HG03378 (cell line): ENCODE measurements at regions not wholly inside any gene's neighbourhood (a gene's known extent, or its start where the extent isn't known, plus 50 kb on each side); places are given as distances from the start of the nearest gene placed in this dataset.

Experiments used
- ATAC-seq: cut with Tn5 transposase; IDR thresholded peaks from one replicate; pipeline ENCODE4 v1.9.1; 2021; ENCODE audit warnings: mild to moderate bottlenecking, moderate library complexity; ENCODE audit not compliant: unreplicated experiment

DNA sequence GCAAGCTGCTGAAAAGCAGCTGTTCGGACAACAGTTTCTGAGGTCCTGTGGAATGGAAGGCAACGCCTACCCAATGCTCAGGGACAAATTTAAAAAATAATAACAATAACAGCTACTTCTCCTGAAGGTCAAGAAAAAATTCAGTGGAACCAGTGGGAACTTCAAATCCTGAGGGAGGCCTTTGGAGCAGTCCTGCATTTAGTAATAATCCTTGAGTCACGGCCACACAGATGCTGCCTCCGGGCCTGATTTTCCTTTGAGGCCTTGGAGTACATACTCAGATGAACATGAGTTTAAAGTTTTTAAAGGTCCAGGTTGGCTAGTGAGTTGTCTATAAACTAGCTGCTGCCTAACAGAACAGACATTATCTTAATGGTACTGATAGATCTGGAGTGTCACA lies 268.0 kb downstream of the MSRB3 start:
- ATAC-seq: no peak

DNA sequence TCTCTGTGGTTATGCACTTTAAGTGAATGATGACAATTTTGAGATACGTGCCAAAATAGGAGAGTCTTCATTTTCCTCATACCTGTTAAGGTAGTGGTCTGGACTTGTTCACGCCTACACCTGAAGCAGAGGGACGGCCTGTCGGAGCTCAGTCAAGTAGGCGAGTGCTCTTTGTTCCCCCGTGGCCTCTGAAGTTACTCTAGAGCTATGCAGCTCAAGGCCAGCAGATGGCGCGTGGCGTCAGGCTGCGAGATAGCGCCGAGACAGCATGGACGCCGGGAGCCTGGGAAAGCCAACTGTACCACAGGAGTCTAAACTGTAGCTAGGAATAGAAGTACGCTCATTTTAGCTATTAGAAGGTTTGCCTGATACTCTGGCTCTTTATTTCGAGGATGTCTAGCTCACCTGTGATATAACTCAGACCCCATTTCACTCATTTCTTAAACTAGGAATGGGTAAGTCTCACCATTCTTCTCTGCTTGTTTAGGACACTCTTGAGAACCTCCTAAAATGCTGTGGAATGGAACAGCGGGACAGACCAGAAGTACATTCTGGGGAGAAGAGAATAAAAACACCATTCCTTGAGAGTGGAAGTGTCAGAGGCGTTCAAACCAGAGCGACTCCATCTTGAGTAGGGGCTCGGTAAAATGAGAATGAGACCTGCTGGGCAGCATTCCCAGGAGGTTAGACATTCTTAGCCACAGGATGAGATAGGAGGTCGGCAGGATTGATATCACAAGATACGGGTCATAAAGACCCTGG lies 267.4 kb upstream of the HMGA2 start:
- peak; percentile 97 for ATAC-seq

DNA sequence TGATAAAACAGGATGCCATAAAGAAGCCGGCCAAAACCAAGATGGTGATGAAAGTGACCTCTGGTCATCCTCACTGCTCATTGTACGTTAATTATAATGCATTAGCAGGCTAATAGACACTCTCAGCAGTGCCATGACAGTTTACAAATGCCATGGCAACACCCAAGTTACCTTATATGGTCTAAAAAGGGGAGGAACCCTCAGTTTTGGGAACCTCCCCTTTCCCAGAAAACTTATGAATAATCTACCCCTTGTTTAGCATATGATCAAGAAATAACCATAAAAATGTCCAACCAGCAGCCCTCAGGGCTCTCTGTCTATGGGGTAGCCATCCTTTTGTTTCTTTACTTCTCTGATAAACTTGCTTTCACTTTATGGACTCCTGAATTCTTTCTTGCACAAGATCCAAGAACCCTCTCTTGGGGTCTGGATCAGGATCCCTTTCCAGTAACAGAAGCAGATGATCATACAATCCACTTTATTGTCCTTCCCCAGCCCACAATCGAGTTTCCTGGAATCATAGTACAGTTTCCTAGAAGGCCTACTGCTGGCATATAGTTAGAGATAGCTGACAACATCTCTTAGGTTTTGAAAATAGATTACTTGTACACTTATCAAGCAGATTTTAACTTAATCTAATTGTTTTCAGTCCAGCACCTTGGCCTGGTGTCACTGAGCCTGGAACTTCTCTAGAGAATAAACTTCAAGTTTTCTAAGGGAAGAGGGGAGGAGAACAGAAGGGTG lies 266.7 kb upstream of the HMGA2 start:
- ATAC-seq: no peak

- no peak for ATAC-seq
These were observed 264.0 kb upstream of the HMGA2 start for GRCh38 chr12:65560286-65560685.

GRCh38 chr12:65561798-65562382 lies 262.4 kb upstream of the HMGA2 start:
- ATAC-seq: no peak

DNA sequence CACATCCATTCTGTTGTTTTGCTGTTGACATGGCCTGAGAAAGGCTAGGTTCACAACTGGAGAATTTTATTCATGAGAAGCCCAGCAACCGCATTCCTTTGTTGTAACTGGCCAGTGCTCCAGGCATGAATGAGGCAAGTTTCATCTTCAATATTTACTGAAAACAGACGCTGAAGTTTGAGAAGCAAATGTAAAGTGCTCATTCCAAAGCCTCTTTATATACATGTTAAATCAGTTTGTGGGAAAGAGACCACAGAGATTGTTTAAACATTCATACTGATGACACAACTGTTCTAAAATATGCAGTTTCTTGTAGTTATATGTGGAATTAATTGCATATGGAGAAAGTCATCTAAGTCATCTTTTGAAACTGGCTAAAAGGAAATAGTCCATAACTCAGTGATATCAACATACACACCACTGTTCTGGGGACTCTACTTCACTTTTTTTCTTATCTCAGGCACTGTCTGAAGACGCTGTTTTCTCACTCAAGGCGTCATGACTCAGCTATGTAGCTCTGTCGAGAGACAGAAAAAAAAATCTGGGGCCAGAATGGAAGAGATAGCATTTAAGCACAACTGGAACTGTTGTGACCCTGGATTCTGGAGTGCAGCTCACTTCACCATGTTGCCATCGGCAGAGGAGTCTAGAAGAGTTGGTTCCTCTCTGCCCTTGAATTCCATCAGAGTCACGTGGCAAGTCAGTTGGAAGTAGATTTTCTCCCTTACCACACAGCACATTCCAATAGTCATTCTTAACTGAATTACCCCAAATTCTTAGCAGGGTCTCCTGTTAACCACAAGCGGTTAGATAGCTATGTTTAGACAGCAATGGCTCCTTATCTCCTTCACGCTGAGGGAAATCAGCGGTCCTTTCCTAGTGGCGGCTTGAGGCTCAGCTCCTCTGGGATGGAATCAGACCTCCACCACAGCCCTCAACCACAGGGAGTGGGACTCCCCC lies 258.4 kb upstream of the HMGA2 start:
- no peak for ATAC-seq

GRCh38 chr12:65566751-65567150 lies 257.5 kb upstream of the HMGA2 start:
- ATAC-seq: no peak

DNA sequence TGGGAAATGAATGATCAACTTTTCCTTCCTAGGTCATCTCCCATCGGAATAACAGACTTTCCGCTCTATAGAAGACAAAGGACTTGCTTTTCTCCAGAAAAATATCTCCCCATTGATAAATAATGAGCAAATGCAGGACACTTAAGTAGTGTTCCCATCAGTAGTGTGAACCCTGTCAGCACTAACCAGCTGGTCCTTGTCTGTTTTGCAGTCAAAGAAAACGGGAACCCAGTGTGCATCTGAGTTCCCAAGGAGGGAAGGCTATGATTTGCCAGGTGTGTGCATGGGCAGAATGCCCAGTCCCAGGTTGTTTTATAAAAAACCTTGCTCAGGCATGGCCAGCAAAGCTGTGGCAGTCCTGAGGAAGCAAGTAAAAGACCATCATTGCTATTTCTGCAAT lies 256.5 kb upstream of the HMGA2 start:
- no peak for ATAC-seq

GRCh38 chr12:65568517-65568916 lies 255.8 kb upstream of the HMGA2 start:
- no peak for ATAC-seq

DNA sequence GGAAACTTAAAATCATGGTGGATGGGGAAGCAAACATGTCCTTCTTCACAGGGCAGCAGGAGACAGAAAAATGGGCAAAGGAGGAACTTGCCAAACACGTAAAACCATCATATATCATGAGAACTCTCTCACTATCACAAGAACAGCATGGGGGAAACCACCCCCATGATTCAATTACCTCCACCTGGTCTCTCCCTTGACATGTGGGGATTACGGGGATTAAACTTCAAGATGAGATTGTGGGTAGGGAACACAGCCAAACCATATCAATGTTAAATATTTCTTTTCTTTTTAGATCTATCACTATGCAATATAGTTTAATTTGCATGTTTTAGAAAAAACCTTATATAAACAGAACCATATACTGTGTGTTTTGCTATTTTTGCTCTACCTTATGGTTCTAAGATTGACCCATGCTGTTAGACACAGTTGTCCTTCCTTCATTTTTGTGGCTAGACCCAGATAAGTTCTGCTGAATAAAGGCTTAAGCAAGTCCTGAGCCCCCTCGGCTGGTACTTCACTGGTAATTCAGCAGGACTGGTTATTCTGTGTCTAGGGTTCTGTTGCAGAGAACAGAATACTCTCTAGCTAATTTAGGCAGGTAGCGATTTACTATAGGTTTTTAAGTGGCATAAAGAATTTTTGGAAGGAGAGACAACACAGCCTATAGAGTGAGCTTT lies 253.7 kb upstream of the HMGA2 start:
- ATAC-seq: no peak

DNA sequence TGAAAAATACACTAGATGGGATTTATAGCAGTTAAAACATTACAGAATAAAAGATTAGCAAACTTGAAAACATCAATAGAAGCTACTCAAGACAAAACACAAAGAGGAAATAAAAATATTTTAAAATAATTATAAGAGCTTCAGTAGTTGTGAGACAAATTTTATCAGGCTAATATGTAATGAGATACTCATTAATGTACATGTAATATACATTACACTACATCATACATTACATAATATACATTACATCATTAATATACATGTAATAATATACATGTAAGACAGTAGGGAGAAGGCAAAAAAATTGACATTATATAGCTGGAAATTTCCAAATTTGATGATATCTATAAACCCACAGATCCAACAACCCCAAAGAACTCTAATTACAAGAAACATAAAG lies 249.4 kb upstream of the HMGA2 start:
- ATAC-seq: no peak

GRCh38 chr12:65584016-65584415 lies 240.3 kb upstream of the HMGA2 start:
- no peak for ATAC-seq

DNA sequence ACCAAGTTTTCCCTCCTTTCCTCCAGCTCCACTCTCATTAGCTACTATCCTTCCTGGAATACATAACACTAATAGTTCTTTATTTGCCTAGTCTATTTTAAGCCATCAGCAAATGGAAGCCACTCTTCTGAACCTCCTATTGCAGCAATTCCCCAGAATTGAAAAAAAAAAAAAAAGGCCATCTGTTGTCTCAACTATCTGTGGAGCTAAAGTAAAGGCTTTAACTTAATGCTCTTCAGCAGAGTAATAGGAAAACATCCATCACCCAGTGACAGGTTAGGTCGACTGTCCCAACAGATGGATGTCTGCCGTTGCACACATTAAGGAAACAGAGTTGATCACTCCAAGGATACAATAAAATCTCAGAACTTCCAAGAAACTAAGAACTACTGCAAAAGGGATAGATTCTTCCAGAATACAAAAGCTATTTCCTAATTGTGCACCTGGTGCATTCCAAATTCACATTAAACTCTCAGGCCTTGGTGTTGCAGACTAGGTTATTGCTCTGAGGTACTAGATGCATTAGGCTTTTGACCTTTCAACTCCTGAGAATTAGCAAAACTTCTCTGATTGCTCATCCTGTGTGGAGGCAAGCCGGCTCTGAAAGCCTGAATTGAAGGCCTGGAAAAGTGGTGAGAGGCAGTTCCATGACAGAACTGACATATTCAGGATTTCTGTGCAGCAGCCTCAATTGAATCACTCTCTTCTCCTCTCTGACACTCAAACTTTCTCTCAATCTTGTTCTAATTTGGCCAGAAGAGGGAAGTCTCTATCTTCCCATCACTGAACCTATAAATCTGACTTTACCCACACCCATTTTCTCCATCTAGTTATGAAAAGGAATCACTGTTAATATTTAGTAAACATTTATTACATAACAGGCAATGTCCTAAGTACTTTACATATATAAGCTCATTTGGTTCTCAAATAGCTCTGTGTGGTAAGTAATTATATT lies 238.4 kb upstream of the HMGA2 start:
- no peak for ATAC-seq

GRCh38 chr12:65586796-65587195 lies 237.5 kb upstream of the HMGA2 start:
- ATAC-seq: no peak

DNA sequence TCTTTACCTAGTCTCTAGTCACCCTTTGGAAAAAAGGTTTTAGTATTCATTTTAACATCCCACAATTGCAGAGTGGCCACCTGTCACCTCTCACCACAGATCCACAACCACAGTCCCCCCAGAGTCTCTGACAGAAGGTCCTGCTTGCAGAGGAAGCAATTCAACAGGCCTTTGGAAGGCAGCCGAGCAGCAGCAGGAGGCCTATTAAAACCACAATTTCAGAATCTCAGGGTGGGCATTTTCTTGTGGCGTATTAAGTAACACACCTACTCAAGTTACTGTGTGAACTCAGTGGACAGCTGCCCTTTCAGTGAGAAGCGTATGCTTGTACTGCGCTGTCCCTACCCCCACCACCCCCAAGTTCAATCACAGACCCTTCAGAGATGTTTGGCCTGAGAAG lies 234.0 kb upstream of the HMGA2 start:
- ATAC-seq: no peak

DNA sequence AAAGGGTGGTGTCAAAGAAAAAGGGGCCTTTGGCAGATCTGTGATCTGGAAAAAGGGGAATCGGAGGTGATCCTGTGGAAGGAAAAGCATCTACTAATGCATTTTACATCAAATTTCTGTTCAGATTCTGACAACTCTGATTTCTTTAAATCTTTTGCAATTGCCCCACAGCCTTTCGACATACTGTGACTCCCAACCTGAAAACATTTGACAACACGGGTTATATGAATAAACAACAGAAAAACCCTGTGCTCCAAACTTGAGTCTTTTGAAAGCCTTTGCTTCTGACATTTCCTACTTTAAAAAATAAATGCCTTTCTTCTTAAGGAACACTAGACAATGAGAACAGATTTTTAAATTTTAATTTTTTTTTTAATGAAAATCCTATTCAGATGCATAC lies 231.9 kb upstream of the HMGA2 start:
- no peak for ATAC-seq

GRCh38 chr12:65593239-65593701 lies 231.0 kb upstream of the HMGA2 start:
- no peak for ATAC-seq

GRCh38 chr12:65594409-65594808 lies 229.9 kb upstream of the HMGA2 start:
- no peak for ATAC-seq

GRCh38 chr12:65595016-65595560 lies 229.2 kb upstream of the HMGA2 start:
- no peak for ATAC-seq
